AG10803 (cell line): ENCODE measurements at regions not wholly inside any gene's neighbourhood (a gene's known extent, or its start where the extent isn't known, plus 50 kb on each side); places are given as distances from the start of the nearest gene placed in this dataset.

Source experiments
- DNase-seq: peaks from one replicate; pipeline ENCODE4 v3.0.0; 2010; ENCODE audit warnings: low read depth
- H3K4me3 ChIP-seq: 2 replicates; pipeline ENCODE4 v1.5.1; 2011; ENCODE audit warnings: mild to moderate bottlenecking, low read length, control low read depth
- CTCF ChIP-seq: conservative IDR thresholded peaks from 2 replicates; pipeline ENCODE4 v1.5.1; 2011; ENCODE audit warnings: mild to moderate bottlenecking, low read length, control low read depth, inconsistent platforms

- no peak for DNase-seq
Observed at GRCh38 chr1:71228241-71228640, 147.4 kb upstream of the ZRANB2 start.

GRCh38 chr1:71224741-71225377, 144.0 kb upstream of the ZRANB2 start:
- no peak for TF ChIP-seq CTCF
- no peak for DNase-seq
- no peak overlapping the region for H3K4me3 ChIP-seq

More at GRCh38 chr1:71228241-71228640, 147.4 kb upstream of the ZRANB2 start:
- no peak for TF ChIP-seq CTCF
- H3K4me3 ChIP-seq: no peak overlapping the region

GRCh38 chr1:71223641-71224340, 143.0 kb upstream of the ZRANB2 start:
- no peak for TF ChIP-seq CTCF
- DNase-seq: no peak
- H3K4me3 ChIP-seq: no peak overlapping the region

GRCh38 chr1:71222668-71223067, 141.8 kb upstream of the ZRANB2 start:
- no peak for TF ChIP-seq CTCF
- no peak overlapping the region for H3K4me3 ChIP-seq
- DNase-seq: no peak

- no peak overlapping the region for H3K4me3 ChIP-seq
- no peak for TF ChIP-seq CTCF
- DNase-seq: peak; percentile 9
Observed at GRCh38 chr1:71210718-71211117, 129.9 kb upstream of the ZRANB2 start.

GRCh38 chr1:71203241-71203640, 122.4 kb upstream of the ZRANB2 start:
- H3K4me3 ChIP-seq: no peak overlapping the region
- TF ChIP-seq CTCF: no peak
- no peak for DNase-seq

GRCh38 chr1:71200503-71200902, 119.7 kb upstream of the ZRANB2 start:
- no peak for TF ChIP-seq CTCF
- no peak overlapping the region for H3K4me3 ChIP-seq

More at GRCh38 chr1:71200503-71200902, 119.7 kb upstream of the ZRANB2 start:
- DNase-seq: no peak
